ENCODE measurements at regions not wholly inside any gene's neighbourhood (a gene's known extent, or its start where the extent isn't known, plus 50 kb on each side); places are given as distances from the start of the nearest gene placed in this dataset.

DNA sequence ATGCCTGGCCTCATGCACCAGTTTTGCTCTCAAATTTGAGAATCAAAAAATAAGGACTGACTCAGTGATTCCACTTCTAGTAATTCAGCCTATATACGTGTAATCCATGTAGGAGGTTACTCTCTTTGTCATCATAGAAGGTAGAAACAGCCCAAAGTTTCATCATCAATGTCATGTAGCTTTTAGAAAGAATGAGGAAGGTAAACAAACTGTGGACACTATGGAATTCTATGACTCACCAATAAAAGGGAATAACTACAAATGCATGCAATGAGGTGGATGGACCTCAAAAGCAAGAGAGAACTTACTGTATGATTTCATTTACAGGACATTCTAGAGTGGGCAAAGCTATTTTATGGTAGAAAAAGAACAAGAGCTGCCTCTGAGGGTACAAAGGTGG is 93.2 kb upstream of the LRIG1 start:
- Histone ChIP-seq H3K4me3 (no peak overlapping the region), H3K4me1 (replicated peaks in 1 of 2) (no peaks in the 10 kb centered on the region), H3K9me3 (replicated peaks in 1 of 3) (no peaks in the 10 kb centered on the region), H3K36me3 (replicated peaks in 1 of 2) (no peaks in the 10 kb centered on the region), H3K27me3 (no peaks in the 10 kb centered on the region), H3K27ac (no peak overlapping the region)
- WGBS, 4 donors, result 68 to 86% (median 79%) methylated on average over 1 of the region's 1 CpG
- no peak for DNase-seq
- no peak for TF ChIP-seq POLR2A (IDR thresholded peaks at IDR 0.05)
- no peak for TF ChIP-seq CTCF (IDR thresholded peaks at IDR 0.05)
- intact Hi-C loops (cut with DNase I), result no loop called here

- Histone ChIP-seq H3K4me1 (replicated peaks in 1 of 2) (no peaks in the 10 kb centered on the region), H3K27ac (no peak overlapping the region), H3K27me3 (no peaks in the 10 kb centered on the region), H3K36me3 (replicated peaks in 1 of 2) (no peaks in the 10 kb centered on the region), H3K9me3 (replicated peaks in 1 of 3) (no peaks in the 10 kb centered on the region), H3K4me3 (no peak overlapping the region)
- no peak for TF ChIP-seq POLR2A (IDR thresholded peaks at IDR 0.05)
- no peak for TF ChIP-seq CTCF (IDR thresholded peaks at IDR 0.05)
- no peak for DNase-seq
- 72 to 85% (median 77%) methylated on average over 5 of the region's 5 CpGs for WGBS, 4 donors
- intact Hi-C loops (cut with DNase I), result no loop called here
These were observed 96.6 kb upstream of the LRIG1 start for GRCh38 chr3:66597308-66597863.

DNA sequence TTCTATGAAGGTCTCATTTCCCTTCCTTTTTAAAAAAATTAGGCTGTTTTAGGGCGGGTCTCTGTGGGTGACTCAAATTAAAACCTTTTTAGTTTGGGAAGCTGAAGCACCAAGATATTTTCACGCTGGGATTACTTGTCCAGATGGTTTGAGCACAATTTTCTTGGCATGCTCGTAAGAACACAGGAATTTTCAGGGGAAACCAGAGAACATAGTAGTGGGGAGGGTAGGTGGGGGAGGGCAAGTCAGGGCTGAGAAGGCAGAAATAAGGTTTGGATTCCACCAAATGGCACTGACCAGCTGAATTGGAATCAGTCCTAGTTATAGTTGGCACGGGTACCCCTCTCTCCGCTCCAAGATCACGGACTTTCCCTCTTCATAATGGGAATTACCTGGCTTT is 97.3 kb upstream of the LRIG1 start:
- 71 to 82% (median 77%) methylated on average over 6 of the region's 6 CpGs for WGBS, 4 donors
- no peaks in the 10 kb centered on the region for H3K36me3 ChIP-seq (replicated peaks in 1 of 2)
- H3K4me3 ChIP-seq, result no peak overlapping the region
- H3K27me3 ChIP-seq, result no peaks in the 10 kb centered on the region
- no peaks in the 10 kb centered on the region for H3K4me1 ChIP-seq (replicated peaks in 1 of 2)
- no peaks in the 10 kb centered on the region for H3K9me3 ChIP-seq (replicated peaks in 1 of 3)
- H3K27ac ChIP-seq, result no peak overlapping the region
- no peak for DNase-seq
- no peak for TF ChIP-seq CTCF (IDR thresholded peaks at IDR 0.05)
- TF ChIP-seq POLR2A (IDR thresholded peaks at IDR 0.05), result no peak
- intact Hi-C loops (cut with DNase I), result no loop called here

- 77 to 84% (median 80%) methylated on average over 4 of the region's 4 CpGs for WGBS, 4 donors
These were observed 101.4 kb upstream of the LRIG1 start for GRCh38 chr3:66602237-66602636.

More at GRCh38 chr3:66602237-66602636, 101.4 kb upstream of the LRIG1 start:
- no peak overlapping the region for H3K27ac ChIP-seq
- H3K4me3 ChIP-seq, result no peak overlapping the region
- H3K9me3 ChIP-seq (replicated peaks in 1 of 3), result no peaks in the 10 kb centered on the region
- intact Hi-C loops (cut with DNase I), result no loop called here
- no peak for DNase-seq
- no peak for TF ChIP-seq CTCF (IDR thresholded peaks at IDR 0.05)
- no peak for TF ChIP-seq POLR2A (IDR thresholded peaks at IDR 0.05)
- no peaks in the 10 kb centered on the region for H3K4me1 ChIP-seq (replicated peaks in 1 of 2)
- H3K27me3 ChIP-seq, result no peaks in the 10 kb centered on the region
- no peaks in the 10 kb centered on the region for H3K36me3 ChIP-seq (replicated peaks in 1 of 2)

Measured in adrenal gland (tissue), 9 donors.